ENCODE measurements at regions not wholly inside any gene's neighbourhood (a gene's known extent, or its start where the extent isn't known, plus 50 kb on each side); places are given as distances from the start of the nearest gene placed in this dataset.

DNA sequence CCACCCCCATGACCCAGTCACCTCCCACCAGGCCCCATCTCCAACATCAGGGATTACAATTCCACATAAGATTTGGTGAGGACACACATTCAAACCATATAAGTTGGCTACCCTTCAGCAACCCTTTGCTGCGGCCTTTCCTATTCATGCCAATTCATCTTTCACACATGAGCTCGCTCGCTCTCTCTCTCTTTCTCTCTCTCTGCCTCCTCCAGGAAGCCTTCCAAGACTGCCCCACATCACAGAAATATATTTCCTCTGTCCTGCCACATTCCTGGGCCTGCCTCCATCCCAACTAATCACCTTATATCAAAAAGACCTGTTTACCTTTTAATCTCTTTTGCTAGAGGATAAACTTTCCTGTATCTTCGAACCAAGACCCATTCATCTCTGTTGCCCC lies 188.9 kb downstream of the TTC32 start:
- TF ChIP-seq CTCF (IDR thresholded peaks at IDR 0.05; ENCODE audit: low read length) (no peak), EZH2 (IDR thresholded peaks at IDR 0.05; ENCODE audit: borderline replicate concordance, low read length) (no peak)

Data from OCI-LY1 (cell line).